ENCODE measurements at regions not wholly inside any gene's neighbourhood (a gene's known extent, or its start where the extent isn't known, plus 50 kb on each side); places are given as distances from the start of the nearest gene placed in this dataset.

DNA sequence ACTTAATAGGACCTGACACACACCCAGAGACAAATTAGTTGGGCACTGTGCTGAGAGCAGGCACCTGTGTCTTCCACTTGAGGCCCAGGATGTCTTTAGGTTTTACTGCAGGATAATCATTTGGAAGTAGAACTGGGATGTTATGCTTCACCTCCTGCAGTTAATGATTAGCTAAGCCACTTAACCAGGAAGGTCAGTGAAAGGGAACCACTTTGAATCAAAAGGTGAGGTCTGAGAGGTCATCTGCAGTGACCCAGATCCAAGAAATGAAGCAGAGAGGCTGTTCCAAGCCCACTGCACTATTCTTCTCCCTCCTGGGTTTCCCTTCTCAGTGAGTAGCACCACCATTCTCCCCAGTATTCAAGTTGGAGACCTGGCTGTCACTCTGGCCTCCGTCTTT, 110.5 kb downstream of the SNX18 start:
- TF ChIP-seq, protein P1, sequence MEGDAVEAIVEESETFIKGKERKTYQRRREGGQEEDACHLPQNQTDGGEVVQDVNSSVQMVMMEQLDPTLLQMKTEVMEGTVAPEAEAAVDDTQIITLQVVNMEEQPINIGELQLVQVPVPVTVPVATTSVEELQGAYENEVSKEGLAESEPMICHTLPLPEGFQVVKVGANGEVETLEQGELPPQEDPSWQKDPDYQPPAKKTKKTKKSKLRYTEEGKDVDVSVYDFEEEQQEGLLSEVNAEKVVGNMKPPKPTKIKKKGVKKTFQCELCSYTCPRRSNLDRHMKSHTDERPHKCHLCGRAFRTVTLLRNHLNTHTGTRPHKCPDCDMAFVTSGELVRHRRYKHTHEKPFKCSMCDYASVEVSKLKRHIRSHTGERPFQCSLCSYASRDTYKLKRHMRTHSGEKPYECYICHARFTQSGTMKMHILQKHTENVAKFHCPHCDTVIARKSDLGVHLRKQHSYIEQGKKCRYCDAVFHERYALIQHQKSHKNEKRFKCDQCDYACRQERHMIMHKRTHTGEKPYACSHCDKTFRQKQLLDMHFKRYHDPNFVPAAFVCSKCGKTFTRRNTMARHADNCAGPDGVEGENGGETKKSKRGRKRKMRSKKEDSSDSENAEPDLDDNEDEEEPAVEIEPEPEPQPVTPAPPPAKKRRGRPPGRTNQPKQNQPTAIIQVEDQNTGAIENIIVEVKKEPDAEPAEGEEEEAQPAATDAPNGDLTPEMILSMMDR (IDR thresholded peaks at IDR 0.05), result no peak
- TF ChIP-seq POLR2A (IDR thresholded peaks at IDR 0.05), result no peak

Data from lower leg skin (tissue), 3 donors.